HEK293 (cell line): ENCODE measurements at regions not wholly inside any gene's neighbourhood (a gene's known extent, or its start where the extent isn't known, plus 50 kb on each side); places are given as distances from the start of the nearest gene placed in this dataset.

Experiments
- CTCF ChIA-PET: fragments of 350-600 bp; formaldehyde crosslinking; extraction: SDS; loops from one replicate; lab custom pipeline; 2021; ENCODE audit warnings: antibody characterized with exemption; lab: Yijun Ruan, JAX
- POLR2A ChIA-PET: fragments of 300-600 bp; formaldehyde crosslinking; extraction: SDS; loops from one replicate; lab custom pipeline; 2020; ENCODE audit warnings: antibody characterized with exemption, inconsistent platforms; lab: Yijun Ruan, JAX
- H3K27ac ChIP-seq: fragments of 200-500 bp; sonication (Bioruptor generic); 2 replicates; pipeline ENCODE4 v1.5.1; 2014; ENCODE audit warnings: low read depth, low read length, control low read depth, inconsistent platforms; ENCODE audit errors: extremely low read depth
- H3K36me3 ChIP-seq, 2 experiments: fragments of 200-500 bp in 1 of 2; sonication (Bioruptor generic) in 1 of 2; 1 replicate in 1 of 2; 2 replicates in 1 of 2; pipeline ENCODE4 v1.5.1; 2014 to 2017; ENCODE audit warnings: inconsistent platforms in 2 of 2, low read length in 2 of 2; ENCODE audit not compliant: control insufficient read depth in 2 of 2, insufficient read depth in 1 of 2
- H3K4me1 ChIP-seq: fragments of 200-500 bp; sonication (Bioruptor generic); 2 replicates; pipeline ENCODE4 v1.5.1; 2014; ENCODE audit warnings: mild to moderate bottlenecking, low read length, inconsistent platforms; ENCODE audit not compliant: control insufficient read depth, insufficient read depth
- H3K4me3 ChIP-seq: 2 replicates; pipeline ENCODE4 v1.5.1; 2011; ENCODE audit warnings: low read depth, mild to moderate bottlenecking, control low read depth, low read length, moderate library complexity
- H3K9me3 ChIP-seq: fragments of 200-500 bp; sonication (Bioruptor generic); 2 replicates; pipeline ENCODE4 v1.5.1; 2014; ENCODE audit warnings: low read depth, low read length, inconsistent platforms; ENCODE audit not compliant: control insufficient read depth, insufficient read depth
- AEBP2 ChIP-seq: fragments of 450-650 bp; formaldehyde crosslinking; IDR thresholded peaks from 2 replicates; pipeline ENCODE4 v1.5.1; 2016; ENCODE audit warnings: missing biosample characterization, missing genetic modification characterization, borderline replicate concordance
- EGR2 ChIP-seq: fragments of 450-650 bp; formaldehyde crosslinking; IDR thresholded peaks from 2 replicates; pipeline ENCODE4 v1.5.1; 2016; ENCODE audit warnings: low read depth, missing biosample characterization, missing genetic modification characterization
- GLI2 ChIP-seq: fragments of 450-650 bp; formaldehyde crosslinking; IDR thresholded peaks from 2 replicates; pipeline ENCODE4; 2017; ENCODE audit warnings: missing biosample characterization, missing genetic modification characterization, low read depth, borderline replicate concordance
- GLIS1 ChIP-seq: fragments of 450-650 bp; formaldehyde crosslinking; IDR thresholded peaks from 2 replicates; pipeline ENCODE4 v1.5.1; 2016; ENCODE audit warnings: missing biosample characterization, missing genetic modification characterization
- SCRT1 ChIP-seq: fragments of 450-650 bp; formaldehyde crosslinking; IDR thresholded peaks from 2 replicates; pipeline ENCODE4 v1.5.1; 2016; ENCODE audit warnings: missing biosample characterization, missing genetic modification characterization, borderline replicate concordance
- WT1 ChIP-seq: fragments of 450-650 bp; formaldehyde crosslinking; IDR thresholded peaks from 2 replicates; pipeline ENCODE4 v1.5.1; 2016; ENCODE audit warnings: missing biosample characterization, missing genetic modification characterization
- ZBTB21 ChIP-seq: fragments of 450-650 bp; formaldehyde crosslinking; IDR thresholded peaks from 2 replicates; pipeline ENCODE4 v1.5.1; 2017; ENCODE audit warnings: missing biosample characterization, missing genetic modification characterization
- ZFP41 ChIP-seq: fragments of 450-650 bp; formaldehyde crosslinking; IDR thresholded peaks from 2 replicates; pipeline ENCODE4 v1.5.1; 2016; ENCODE audit warnings: missing biosample characterization, missing genetic modification characterization, borderline replicate concordance
- ZNF169 ChIP-seq: fragments of 450-650 bp; formaldehyde crosslinking; IDR thresholded peaks from 2 replicates; pipeline ENCODE4 v1.5.1; 2016; ENCODE audit warnings: missing biosample characterization, missing genetic modification characterization
- ZNF174 ChIP-seq: fragments of 450-650 bp; formaldehyde crosslinking; IDR thresholded peaks from 2 replicates; pipeline ENCODE4 v1.5.0; 2017; ENCODE audit warnings: missing biosample characterization, mild to moderate bottlenecking, missing genetic modification characterization
- ZNF221 ChIP-seq: fragments of 450-650 bp; formaldehyde crosslinking; IDR thresholded peaks from 2 replicates; pipeline ENCODE4 v1.5.1; 2017; ENCODE audit warnings: missing biosample characterization, missing genetic modification characterization, borderline replicate concordance
- ZNF223 ChIP-seq: fragments of 450-650 bp; formaldehyde crosslinking; IDR thresholded peaks from 2 replicates; pipeline ENCODE4 v1.5.1; 2016; ENCODE audit warnings: missing biosample characterization, missing genetic modification characterization
- ZNF362 ChIP-seq: fragments of 450-650 bp; formaldehyde crosslinking; IDR thresholded peaks from 2 replicates; pipeline ENCODE4 v1.5.1; 2016; ENCODE audit warnings: missing biosample characterization, missing genetic modification characterization
- ZNF510 ChIP-seq: fragments of 450-650 bp; formaldehyde crosslinking; IDR thresholded peaks from 2 replicates; pipeline ENCODE4 v1.5.1; 2018; ENCODE audit warnings: mild to moderate bottlenecking, missing genetic modification characterization, missing biosample characterization; ENCODE audit not compliant: insufficient replicate concordance
- ZNF513 ChIP-seq: fragments of 450-650 bp; IDR thresholded peaks from 2 replicates; pipeline ENCODE4 v1.5.1; 2018; ENCODE audit warnings: missing biosample characterization, missing genetic modification characterization
- ZNF658 ChIP-seq: fragments of 450-650 bp; formaldehyde crosslinking; IDR thresholded peaks from 2 replicates; pipeline ENCODE4; 2016; ENCODE audit warnings: missing biosample characterization, missing genetic modification characterization
- ZSCAN16 ChIP-seq: fragments of 450-650 bp; formaldehyde crosslinking; IDR thresholded peaks from 2 replicates; pipeline ENCODE4 v1.5.1; 2016; ENCODE audit warnings: missing biosample characterization, missing genetic modification characterization
- TF ChIP-seq, protein P1 (sequence below): fragments of 450-650 bp; formaldehyde crosslinking; IDR thresholded peaks from 2 replicates; pipeline ENCODE4 v1.5.1; 2017; ENCODE audit warnings: missing biosample characterization, missing genetic modification characterization

GRCh38 chr3:72359743-72360142 is 488.5 kb downstream of the SHQ1 start (continued):
- no peak for TF ChIP-seq ZSCAN16 (tag by site-specific recombination)

GRCh38 chr3:72355168-72355567 is 493.1 kb downstream of the SHQ1 start:
- Histone ChIP-seq H3K27ac (no peak overlapping the region), H3K4me3 (no peak overlapping the region), H3K36me3 (no peaks in the 10 kb centered on the region), H3K9me3 (no peaks in the 10 kb centered on the region), H3K4me1 (no peaks in the 10 kb centered on the region)
- TF ChIP-seq GLI2 (no peak), ZFP41 (no peak), WT1 (tag by site-specific recombination) (no peak), SCRT1 (tag by site-specific recombination) (no peak), GLIS1 (tag by site-specific recombination) (no peak), ZNF221 (tag by site-specific recombination) (no peak), AEBP2 (tag by site-specific recombination) (no peak), ZNF169 (tag by site-specific recombination) (no peak), ZNF510 (tag by site-specific recombination) (no peak), ZNF658 (tag by site-specific recombination) (no peak), ZNF362 (tag by site-specific recombination) (no peak), ZNF223 (tag by site-specific recombination) (no peak), ZBTB21 (no peak), ZNF513 (tag by site-specific recombination) (no peak), ZNF174 (tag by site-specific recombination) (no peak)
- TF ChIP-seq, protein P1, sequence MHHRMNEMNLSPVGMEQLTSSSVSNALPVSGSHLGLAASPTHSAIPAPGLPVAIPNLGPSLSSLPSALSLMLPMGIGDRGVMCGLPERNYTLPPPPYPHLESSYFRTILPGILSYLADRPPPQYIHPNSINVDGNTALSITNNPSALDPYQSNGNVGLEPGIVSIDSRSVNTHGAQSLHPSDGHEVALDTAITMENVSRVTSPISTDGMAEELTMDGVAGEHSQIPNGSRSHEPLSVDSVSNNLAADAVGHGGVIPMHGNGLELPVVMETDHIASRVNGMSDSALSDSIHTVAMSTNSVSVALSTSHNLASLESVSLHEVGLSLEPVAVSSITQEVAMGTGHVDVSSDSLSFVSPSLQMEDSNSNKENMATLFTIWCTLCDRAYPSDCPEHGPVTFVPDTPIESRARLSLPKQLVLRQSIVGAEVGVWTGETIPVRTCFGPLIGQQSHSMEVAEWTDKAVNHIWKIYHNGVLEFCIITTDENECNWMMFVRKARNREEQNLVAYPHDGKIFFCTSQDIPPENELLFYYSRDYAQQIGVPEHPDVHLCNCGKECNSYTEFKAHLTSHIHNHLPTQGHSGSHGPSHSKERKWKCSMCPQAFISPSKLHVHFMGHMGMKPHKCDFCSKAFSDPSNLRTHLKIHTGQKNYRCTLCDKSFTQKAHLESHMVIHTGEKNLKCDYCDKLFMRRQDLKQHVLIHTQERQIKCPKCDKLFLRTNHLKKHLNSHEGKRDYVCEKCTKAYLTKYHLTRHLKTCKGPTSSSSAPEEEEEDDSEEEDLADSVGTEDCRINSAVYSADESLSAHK (tag by site-specific recombination): no peak
- POLR2A ChIA-PET: no interaction called here
- CTCF ChIA-PET: interaction anchor here (0.6 kb wide), 1 partner anchor 183 kb away, joined by 7 read pairs; no protein-coding TSS in a partner anchor

GRCh38 chr3:72354486-72354885 is 493.8 kb downstream of the SHQ1 start:
- no peaks in the 10 kb centered on the region for H3K4me1 ChIP-seq
- H3K36me3 ChIP-seq: no peaks in the 10 kb centered on the region
- no peak overlapping the region for H3K27ac ChIP-seq
- ChIA-PET POLR2A (interaction anchor here (0.6 kb wide), 1 partner anchor 63 kb away, joined by 3 read pairs; no protein-coding TSS in a partner anchor), CTCF (interaction anchor here (0.6 kb wide), 1 partner anchor 30 kb away, joined by 3 read pairs; no protein-coding TSS in a partner anchor)
- no peak overlapping the region for H3K4me3 ChIP-seq
- no peak for TF ChIP-seq EGR2 (tag by site-specific recombination)
- no peaks in the 10 kb centered on the region for H3K9me3 ChIP-seq
